IMR-90 (cell line): ENCODE measurements at regions not wholly inside any gene's neighbourhood (a gene's known extent, or its start where the extent isn't known, plus 50 kb on each side); places are given as distances from the start of the nearest gene placed in this dataset.

Experiments used
- ATAC-seq: fragments of 200-7000 bp; cut with Tn5 transposase; 2 replicates; pipeline ENCODE4 v1.9.1; 2020; ENCODE audit warnings: low read depth, mild to moderate bottlenecking, moderate library complexity
- BruUV-seq: library from RNA; stranded (reverse); fragments of 400-500 nt; replicated peaks from 2 replicates; lab custom pipeline; 2021; lab: Mats Ljungman, UMichigan
- CTCF ChIA-PET: fragments of 300-600 bp; formaldehyde crosslinking; extraction: SDS; loops from one replicate; lab custom pipeline; 2021; ENCODE audit warnings: antibody characterized with exemption; lab: Yijun Ruan, JAX
- POLR2A ChIA-PET: fragments of 300-600 bp; sonication (Branson Sonifier 250); formaldehyde crosslinking; loops from one replicate; lab custom pipeline; 2022; ENCODE audit warnings: antibody characterized with exemption; ENCODE audit not compliant: unreplicated experiment; lab: Charles Lee
- DNase-seq: peaks from one replicate; pipeline ENCODE4 v3.0.0; 2013
- H2AFZ ChIP-seq: replicated peaks from 2 replicates; pipeline ENCODE3; 2013; ENCODE audit warnings: low read length, mild to moderate bottlenecking; ENCODE audit not compliant: poor library complexity
- H2AK5ac ChIP-seq: 2 replicates; pipeline ENCODE4 v1.6.1; 2013; ENCODE audit warnings: low read depth, low read length, inconsistent platforms
- H2AK9ac ChIP-seq: replicated peaks from 2 replicates; pipeline ENCODE3; 2013; ENCODE audit warnings: mild to moderate bottlenecking, low read depth, low read length, moderate library complexity; ENCODE audit not compliant: poor library complexity
- H2BK120ac ChIP-seq: 2 replicates; pipeline ENCODE4 v1.6.1; 2013; ENCODE audit warnings: low read depth, low read length, inconsistent platforms
- H2BK15ac ChIP-seq: 3 replicates; pipeline ENCODE4 v1.6.1; 2013; ENCODE audit warnings: low read depth, low read length, inconsistent platforms
- H2BK20ac ChIP-seq: 2 replicates; pipeline ENCODE4 v1.6.1; 2013; ENCODE audit warnings: low read depth, mild to moderate bottlenecking, inconsistent platforms, low read length, moderate library complexity
- H2BK5ac ChIP-seq: 2 replicates; pipeline ENCODE4 v1.6.1; 2013; ENCODE audit warnings: mild to moderate bottlenecking, low read depth, low read length, inconsistent platforms; ENCODE audit not compliant: poor library complexity, severe bottlenecking
- H3K14ac ChIP-seq: replicated peaks from 2 replicates; pipeline ENCODE4 v1.6.1; 2013; ENCODE audit warnings: low read depth, low read length, inconsistent platforms
- H3K18ac ChIP-seq: 2 replicates; pipeline ENCODE4 v1.6.1; 2013; ENCODE audit warnings: low read depth, low read length, control low read depth
- H3K23ac ChIP-seq: 2 replicates; pipeline ENCODE4 v1.6.1; 2013; ENCODE audit warnings: low read depth, low read length, inconsistent platforms
- H3K27ac ChIP-seq: 2 replicates; pipeline ENCODE4 v1.5.1; 2013; ENCODE audit warnings: mild to moderate bottlenecking, control low read depth, low read length; ENCODE audit not compliant: insufficient read depth
- H3K27me3 ChIP-seq: 2 replicates; pipeline ENCODE4 v1.6.1; 2013; ENCODE audit warnings: low read length; ENCODE audit not compliant: control insufficient read depth, insufficient read depth
- H3K36me3 ChIP-seq: 2 replicates; pipeline ENCODE4 v1.6.1; 2013; ENCODE audit warnings: low read length, mixed read lengths; ENCODE audit not compliant: control insufficient read depth, insufficient read depth
- H3K4ac ChIP-seq: 2 replicates; pipeline ENCODE4 v1.6.1; 2013; ENCODE audit warnings: low read depth, low read length, inconsistent platforms
- H3K4me1 ChIP-seq: 2 replicates; pipeline ENCODE4 v1.6.1; 2013; ENCODE audit warnings: low read length, mixed read lengths; ENCODE audit not compliant: control insufficient read depth, insufficient read depth
- H3K4me2 ChIP-seq: 2 replicates; pipeline ENCODE4 v1.6.1; 2013; ENCODE audit warnings: low read depth, mild to moderate bottlenecking, control low read depth, low read length, moderate library complexity
- H3K4me3 ChIP-seq: 2 replicates; pipeline ENCODE4 v1.5.1; 2013; ENCODE audit warnings: low read depth, mild to moderate bottlenecking, control low read depth, low read length, moderate library complexity; ENCODE audit not compliant: insufficient read depth
- H3K56ac ChIP-seq: 2 replicates; pipeline ENCODE4 v1.6.1; 2013; ENCODE audit warnings: low read length, inconsistent platforms; ENCODE audit not compliant: insufficient read depth; ENCODE audit errors: extremely low read depth
- H3K79me1 ChIP-seq, 2 experiments: 2 replicates each; pipeline ENCODE4 v1.6.1; 2013; ENCODE audit warnings: low read length in 2 of 2, inconsistent platforms in 1 of 2, low read depth in 1 of 2
- H3K9ac ChIP-seq: 2 replicates; pipeline ENCODE4 v1.6.1; 2013; ENCODE audit warnings: low read depth, low read length, control low read depth
- H3K9me1 ChIP-seq: 2 replicates; pipeline ENCODE4 v1.6.1; 2013; ENCODE audit warnings: low read length, inconsistent platforms; ENCODE audit not compliant: insufficient read depth
- H3K9me3 ChIP-seq: 2 replicates; pipeline ENCODE4 v1.6.1; 2013; ENCODE audit warnings: low read length; ENCODE audit not compliant: control insufficient read depth, insufficient read depth
- H4K20me1 ChIP-seq: 2 replicates; pipeline ENCODE4 v1.6.1; 2013; ENCODE audit warnings: low read length, inconsistent platforms; ENCODE audit not compliant: insufficient read depth
- H4K5ac ChIP-seq: 2 replicates; pipeline ENCODE4 v1.6.1; 2013; ENCODE audit warnings: mild to moderate bottlenecking, low read depth, low read length, control low read depth
- H4K8ac ChIP-seq, 2 experiments: 2 replicates each; pipeline ENCODE4 v1.6.1; 2013; ENCODE audit warnings: low read depth in 2 of 2, low read length in 2 of 2, control low read depth in 1 of 2, inconsistent platforms in 1 of 2
- H4K91ac ChIP-seq: 2 replicates; pipeline ENCODE4 v1.6.1; 2013; ENCODE audit warnings: low read depth, low read length, inconsistent platforms; ENCODE audit not compliant: insufficient read depth
- BHLHE40 ChIP-seq: fragments of 150-350 bp; IDR thresholded peaks from 2 replicates; pipeline ENCODE4 v1.6.1; 2016; ENCODE audit warnings: mild to moderate bottlenecking, low read depth, low read length
- CEBPB ChIP-seq: IDR thresholded peaks from 2 replicates; pipeline ENCODE4 v1.6.1; 2012; ENCODE audit warnings: low read depth, low read length, improper control_type of control experiment
- CHD1 ChIP-seq: IDR thresholded peaks from 2 replicates; pipeline ENCODE4 v1.6.1; 2012; ENCODE audit warnings: low read depth, low read length, improper control_type of control experiment
- CTCF ChIP-seq: conservative IDR thresholded peaks from 2 replicates; pipeline ENCODE4 v1.5.1; 2012; ENCODE audit warnings: mild to moderate bottlenecking, low read depth, low read length, improper control_type of control experiment
- FOS ChIP-seq: fragments of 150-350 bp; IDR thresholded peaks from 2 replicates; pipeline ENCODE4 v1.6.1; 2016; ENCODE audit warnings: low read depth, low read length
- MAFK ChIP-seq: IDR thresholded peaks from 2 replicates; pipeline ENCODE4 v1.6.1; 2012; ENCODE audit warnings: low read depth, low read length, improper control_type of control experiment
- MAZ ChIP-seq: IDR thresholded peaks from 2 replicates; pipeline ENCODE4 v1.6.1; 2012; ENCODE audit warnings: low read depth, mild to moderate bottlenecking, low read length, improper control_type of control experiment, moderate library complexity, borderline replicate concordance
- MXI1 ChIP-seq: IDR thresholded peaks from 2 replicates; pipeline ENCODE4 v1.6.1; 2012; ENCODE audit warnings: low read depth, mild to moderate bottlenecking, low read length, moderate library complexity, borderline replicate concordance
- NFE2L2 ChIP-seq: fragments of 150-350 bp; IDR thresholded peaks from 2 replicates; pipeline ENCODE4 v1.6.1; 2016; ENCODE audit warnings: low read depth, mild to moderate bottlenecking, low read length
- POLR2A ChIP-seq: IDR thresholded peaks from 2 replicates; pipeline ENCODE4 v1.6.1; 2012; ENCODE audit warnings: mild to moderate bottlenecking, low read depth, low read length
- RAD21 ChIP-seq: IDR thresholded peaks from 2 replicates; pipeline ENCODE4 v1.6.1; 2012; ENCODE audit warnings: low read length, improper control_type of control experiment
- RCOR1 ChIP-seq: IDR thresholded peaks from 2 replicates; pipeline ENCODE4 v1.6.1; 2012; ENCODE audit warnings: mild to moderate bottlenecking, low read length, improper control_type of control experiment; ENCODE audit not compliant: insufficient replicate concordance
- SMC3 ChIP-seq: fragments of 150-350 bp; IDR thresholded peaks from 2 replicates; pipeline ENCODE4 v1.6.1; 2016; ENCODE audit warnings: low read depth, mild to moderate bottlenecking, antibody characterized with exemption, low read length, moderate library complexity
- USF2 ChIP-seq: fragments of 150-350 bp; IDR thresholded peaks from 2 replicates; pipeline ENCODE4 v1.6.1; 2017; ENCODE audit warnings: mild to moderate bottlenecking, antibody characterized with exemption, low read length, low read depth
- WGBS, 2 experiments: methylation state at CpG; one replicate each; pipeline versions ENCODE4 v1.1.5 to v1.1.7; 2013; ENCODE audit warnings: missing lambda C conversion rate in 2 of 2; ENCODE audit not compliant: insufficient read length in 1 of 2; ENCODE audit errors: extremely low coverage in 2 of 2; 5-methylcytosine and 5-hydroxymethylcytosine counted together
- dilution Hi-C: fragments of 300-500 bp; cut with HindIII; formaldehyde crosslinking; loops from one replicate; pipeline ENCODE4 v1.14.3; 2018; ENCODE audit warnings: low sequenced_read_pairs; ENCODE audit not compliant: unreplicated experiment
- in situ Hi-C: fragments of 300-500 bp; cut with MboI; formaldehyde crosslinking; loops from 3 replicates; pipeline ENCODE4 v1.14.3; 2019; ENCODE audit warnings: low sequenced_read_pairs, inconsistent platforms, mixed read lengths
- intact Hi-C: fragments of 100-400 bp; cut with micrococcal nuclease; formaldehyde crosslinking; loops from 2 replicates; pipeline ENCODE4 v1.10.0; 2022
- TF ChIP-seq, protein P1 (sequence below): fragments of 150-350 bp; IDR thresholded peaks from 2 replicates; pipeline ENCODE4 v1.6.1; 2016; ENCODE audit warnings: low read depth, mild to moderate bottlenecking, low read length, moderate library complexity, borderline replicate concordance

DNA sequence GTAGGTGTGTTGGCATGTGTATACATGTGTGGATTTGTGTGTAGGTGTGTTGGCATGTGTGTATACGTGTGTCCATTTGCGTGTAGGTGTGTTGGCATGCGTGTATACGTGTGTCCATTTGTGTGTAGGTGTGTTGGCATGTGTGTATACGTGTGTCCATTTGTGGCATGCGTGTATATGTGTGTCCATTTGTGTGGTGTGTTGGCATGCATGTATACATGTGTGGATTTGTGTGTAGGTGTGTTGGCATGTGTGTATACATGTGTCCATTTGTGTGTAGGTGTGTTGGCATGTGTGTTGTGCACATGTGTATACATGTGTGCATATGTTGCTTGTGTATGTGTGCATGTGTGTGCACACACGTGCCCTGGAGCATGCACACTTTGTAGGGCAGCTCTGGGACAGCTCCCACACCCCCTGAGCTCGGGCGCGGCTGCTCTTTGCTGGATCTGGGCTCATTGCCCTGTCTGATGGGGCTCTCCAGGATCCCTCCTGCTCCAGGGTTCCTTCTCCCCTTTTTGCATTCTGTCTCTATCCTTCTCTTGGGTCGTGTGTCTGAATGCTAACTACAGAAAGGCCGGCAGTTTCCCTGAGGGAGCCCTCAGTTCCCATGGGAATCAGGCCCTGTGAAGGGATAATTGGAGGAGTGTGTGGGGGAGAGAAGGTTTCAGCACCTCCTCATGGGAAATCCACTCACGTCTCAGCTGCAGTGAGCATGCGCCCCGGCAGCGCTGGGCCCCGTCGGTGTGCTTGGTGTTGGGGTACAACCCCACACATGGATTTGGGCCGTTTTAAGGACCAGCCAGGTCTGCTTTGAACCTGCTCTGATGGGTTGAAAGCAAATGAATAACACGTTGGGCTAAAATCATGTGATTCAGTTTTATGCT lies 102.0 kb downstream of the ERMARD start:
- TF ChIP-seq, protein P1, sequence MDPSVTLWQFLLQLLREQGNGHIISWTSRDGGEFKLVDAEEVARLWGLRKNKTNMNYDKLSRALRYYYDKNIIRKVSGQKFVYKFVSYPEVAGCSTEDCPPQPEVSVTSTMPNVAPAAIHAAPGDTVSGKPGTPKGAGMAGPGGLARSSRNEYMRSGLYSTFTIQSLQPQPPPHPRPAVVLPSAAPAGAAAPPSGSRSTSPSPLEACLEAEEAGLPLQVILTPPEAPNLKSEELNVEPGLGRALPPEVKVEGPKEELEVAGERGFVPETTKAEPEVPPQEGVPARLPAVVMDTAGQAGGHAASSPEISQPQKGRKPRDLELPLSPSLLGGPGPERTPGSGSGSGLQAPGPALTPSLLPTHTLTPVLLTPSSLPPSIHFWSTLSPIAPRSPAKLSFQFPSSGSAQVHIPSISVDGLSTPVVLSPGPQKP: no peak
- TF ChIP-seq BHLHE40 (no peak), FOS (no peak), SMC3 (no peak), RAD21 (no peak), CHD1 (no peak), MAFK (no peak), CEBPB (no peak), POLR2A (no peak), USF2 (no peak), MAZ (no peak), RCOR1 (no peak), CTCF (no peak), MXI1 (no peak), NFE2L2 (no peak)
- Histone ChIP-seq H2BK15ac (no peak overlapping the region), H3K27me3 (no peaks in the 10 kb centered on the region), H2BK5ac (no peak overlapping the region), H3K4ac (no peak overlapping the region), H2AK5ac (no peak overlapping the region), H3K4me3 (no peak overlapping the region), H3K9me3 (peaks cover 32% of the 10 kb centered on the region), H3K14ac (no peak overlapping the region), H3K4me2 (no peak overlapping the region), H4K5ac (no peak overlapping the region), H4K91ac (no peak overlapping the region), H3K36me3 (no peaks in the 10 kb centered on the region), H3K23ac (no peak overlapping the region), H2BK20ac (no peak overlapping the region), H3K79me1 (no peaks in the 10 kb centered on the region), H2BK120ac (no peak overlapping the region), H4K20me1 (no peaks in the 10 kb centered on the region), H3K4me1 (no peaks in the 10 kb centered on the region), H3K9me1 (no peaks in the 10 kb centered on the region), H2AK9ac (no peak overlapping the region), H2AFZ (no peak overlapping the region), H3K18ac (no peak overlapping the region), H3K27ac (no peak overlapping the region), H3K9ac (no peak overlapping the region), H4K8ac (no peak overlapping the region), H3K56ac (no peak overlapping the region)
- dilution Hi-C loops: no loop called here
- ChIA-PET POLR2A (no interaction called here), CTCF (no interaction called here)
- DNase-seq (no peak), ATAC-seq (no peak)
- no TSS peak for BruUV-seq
- in situ Hi-C loops: no loop called here
- intact Hi-C loops: no loop called here
- WGBS, 2 experiments: 59% methylated on average over 4 of the region's 20 CpGs; no CpG with 5 or more reads in 1 of the 2 experiments
